ENCODE measurements at regions not wholly inside any gene's neighbourhood (a gene's known extent, or its start where the extent isn't known, plus 50 kb on each side); places are given as distances from the start of the nearest gene placed in this dataset.

DNA sequence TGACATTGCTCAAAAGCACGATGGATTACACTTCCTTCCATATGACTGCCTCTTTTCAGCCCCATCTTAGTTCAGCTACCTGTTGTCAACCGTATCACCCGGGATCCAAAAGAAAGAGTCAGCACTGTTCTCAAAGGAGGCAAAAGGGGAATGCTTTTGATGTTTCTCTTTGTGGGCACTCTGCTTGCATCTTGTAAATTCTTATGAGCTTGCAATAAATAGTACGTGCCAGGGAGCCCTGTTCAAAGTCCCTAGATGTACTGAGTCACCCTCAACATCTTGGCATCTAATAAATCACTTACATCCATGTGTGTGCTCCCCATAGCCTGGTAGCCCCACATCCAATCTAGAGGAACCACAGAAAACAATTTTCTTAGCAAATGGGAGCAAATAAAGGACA, 256.9 kb downstream of the SUCLG1 start:
- DNase-seq (ENCODE audit: low spot score): no peak
- Histone ChIP-seq H3K4me3 (no peak overlapping the region), H3K4me2 (no peak overlapping the region), H3K27me3 (no peaks in the 10 kb centered on the region), H3K27ac (no peak overlapping the region), H3K4me1 (ENCODE audit: insufficient read depth) (no peaks in the 10 kb centered on the region), H4K20me1 (ENCODE audit: insufficient read depth, poor library complexity, severe bottlenecking) (no peaks in the 10 kb centered on the region), H3K79me2 (no peaks in the 10 kb centered on the region), H3K9me3 (ENCODE audit: low read depth) (no peaks in the 10 kb centered on the region), H3K9me2 (replicated peaks; ENCODE audit: insufficient read depth) (no peaks in the 10 kb centered on the region), H2AFZ (no peak overlapping the region), H3K36me3 (replicated peaks; ENCODE audit: insufficient read depth, low read depth) (no peaks in the 10 kb centered on the region)
- WGBS (ENCODE audit: low lambda C conversion rate, missing lambda C conversion rate): 76% methylated on average over 4 of the region's 4 CpGs
- TF ChIP-seq EZH2phosphoT487 (IDR thresholded peaks at IDR 0.05; ENCODE audit: low read depth, severe bottlenecking, unreplicated experiment): no peak
- no peak for TF ChIP-seq CTCF (IDR thresholded peaks at IDR 0.05; ENCODE audit: poor library complexity)
- no peak for TF ChIP-seq EZH2 (IDR thresholded peaks at IDR 0.05; ENCODE audit: borderline replicate concordance)

GRCh38 chr2:84201158-84201557, 257.9 kb downstream of the SUCLG1 start:
- Histone ChIP-seq H3K9me2 (replicated peaks; ENCODE audit: insufficient read depth) (no peaks in the 10 kb centered on the region), H3K4me3 (no peak overlapping the region), H2AFZ (no peak overlapping the region), H3K4me2 (no peak overlapping the region), H3K27me3 (no peaks in the 10 kb centered on the region), H4K20me1 (ENCODE audit: insufficient read depth, poor library complexity, severe bottlenecking) (no peaks in the 10 kb centered on the region), H3K36me3 (replicated peaks; ENCODE audit: insufficient read depth, low read depth) (no peaks in the 10 kb centered on the region), H3K4me1 (ENCODE audit: insufficient read depth) (no peaks in the 10 kb centered on the region), H3K27ac (no peak overlapping the region), H3K9me3 (ENCODE audit: low read depth) (no peaks in the 10 kb centered on the region), H3K79me2 (no peaks in the 10 kb centered on the region)
- DNase-seq (ENCODE audit: low spot score): no peak
- no peak for TF ChIP-seq CTCF (IDR thresholded peaks at IDR 0.05; ENCODE audit: poor library complexity)
- TF ChIP-seq EZH2phosphoT487 (IDR thresholded peaks at IDR 0.05; ENCODE audit: low read depth, severe bottlenecking, unreplicated experiment): no peak
- TF ChIP-seq EZH2 (IDR thresholded peaks at IDR 0.05; ENCODE audit: borderline replicate concordance): no peak
- WGBS (ENCODE audit: low lambda C conversion rate, missing lambda C conversion rate): 90% methylated on average over 5 of the region's 5 CpGs

GRCh38 chr2:84197901-84198300, 261.2 kb downstream of the SUCLG1 start:
- DNase-seq (ENCODE audit: low spot score): no peak
- Histone ChIP-seq H3K36me3 (replicated peaks; ENCODE audit: insufficient read depth, low read depth) (no peaks in the 10 kb centered on the region), H3K27ac (no peak overlapping the region), H3K27me3 (no peaks in the 10 kb centered on the region), H3K4me3 (no peak overlapping the region), H3K4me2 (no peak overlapping the region), H3K9me3 (ENCODE audit: low read depth) (no peaks in the 10 kb centered on the region), H3K79me2 (no peaks in the 10 kb centered on the region), H3K9me2 (replicated peaks; ENCODE audit: insufficient read depth) (no peaks in the 10 kb centered on the region), H2AFZ (no peak overlapping the region), H4K20me1 (ENCODE audit: insufficient read depth, poor library complexity, severe bottlenecking) (no peaks in the 10 kb centered on the region), H3K4me1 (ENCODE audit: insufficient read depth) (no peaks in the 10 kb centered on the region)
- 95% methylated on average over 1 of the region's 1 CpG for WGBS (ENCODE audit: low lambda C conversion rate, missing lambda C conversion rate)
- no peak for TF ChIP-seq CTCF (IDR thresholded peaks at IDR 0.05; ENCODE audit: poor library complexity)
- TF ChIP-seq EZH2phosphoT487 (IDR thresholded peaks at IDR 0.05; ENCODE audit: low read depth, severe bottlenecking, unreplicated experiment): no peak
- TF ChIP-seq EZH2 (IDR thresholded peaks at IDR 0.05; ENCODE audit: borderline replicate concordance): no peak
